Activated CD4-positive, alpha-beta T cell treated with anti-CD3 and anti-CD28 coated beads, Interleukin-2, amount 10 ng/mL, durations not matched to agents 7 days and 5 days (primary cell): ENCODE measurements at regions not wholly inside any gene's neighbourhood (a gene's known extent, or its start where the extent isn't known, plus 50 kb on each side); places are given as distances from the start of the nearest gene placed in this dataset.
"Not testable (repeated sequence)": the region's sequence is repeated elsewhere in the genome, so short reads cannot be mapped to it uniquely, and the experiment has no call there.

Experiments used
- CTCF ChIA-PET: fragments of 350-600 bp; sonication (Branson Sonifier 250); formaldehyde crosslinking; loops from one replicate; lab custom pipeline; 2021; ENCODE audit warnings: antibody characterized with exemption; lab: Charles Lee
- POLR2A ChIA-PET: fragments of 350-600 bp; sonication (Branson Sonifier 250); formaldehyde crosslinking; loops from one replicate; lab custom pipeline; 2021; ENCODE audit warnings: antibody characterized with exemption; lab: Charles Lee
- DNase-seq: peaks from one replicate; pipeline ENCODE4 v3.0.0-alpha.2; 2020
- H3K27ac Mint-ChIP-seq: one replicate; pipeline ENCODE4 v1.8.0; 2021; ENCODE audit warnings: mild to moderate bottlenecking, moderate library complexity, mixed read lengths
- H3K27me3 Mint-ChIP-seq: one replicate; pipeline ENCODE4 v1.8.0; 2021; ENCODE audit warnings: mixed read lengths
- H3K36me3 Mint-ChIP-seq: one replicate; pipeline ENCODE4 v1.8.0; 2021; ENCODE audit warnings: low read depth, mixed read lengths
- H3K4me1 Mint-ChIP-seq: one replicate; pipeline ENCODE4 v1.8.0; 2021; ENCODE audit warnings: mixed read lengths
- H3K4me3 Mint-ChIP-seq: one replicate; pipeline ENCODE4 v1.8.0; 2021; ENCODE audit warnings: mild to moderate bottlenecking, moderate library complexity, mixed read lengths
- H3K9me3 Mint-ChIP-seq: one replicate; pipeline ENCODE4 v1.8.0; 2021; ENCODE audit warnings: mixed read lengths

DNA sequence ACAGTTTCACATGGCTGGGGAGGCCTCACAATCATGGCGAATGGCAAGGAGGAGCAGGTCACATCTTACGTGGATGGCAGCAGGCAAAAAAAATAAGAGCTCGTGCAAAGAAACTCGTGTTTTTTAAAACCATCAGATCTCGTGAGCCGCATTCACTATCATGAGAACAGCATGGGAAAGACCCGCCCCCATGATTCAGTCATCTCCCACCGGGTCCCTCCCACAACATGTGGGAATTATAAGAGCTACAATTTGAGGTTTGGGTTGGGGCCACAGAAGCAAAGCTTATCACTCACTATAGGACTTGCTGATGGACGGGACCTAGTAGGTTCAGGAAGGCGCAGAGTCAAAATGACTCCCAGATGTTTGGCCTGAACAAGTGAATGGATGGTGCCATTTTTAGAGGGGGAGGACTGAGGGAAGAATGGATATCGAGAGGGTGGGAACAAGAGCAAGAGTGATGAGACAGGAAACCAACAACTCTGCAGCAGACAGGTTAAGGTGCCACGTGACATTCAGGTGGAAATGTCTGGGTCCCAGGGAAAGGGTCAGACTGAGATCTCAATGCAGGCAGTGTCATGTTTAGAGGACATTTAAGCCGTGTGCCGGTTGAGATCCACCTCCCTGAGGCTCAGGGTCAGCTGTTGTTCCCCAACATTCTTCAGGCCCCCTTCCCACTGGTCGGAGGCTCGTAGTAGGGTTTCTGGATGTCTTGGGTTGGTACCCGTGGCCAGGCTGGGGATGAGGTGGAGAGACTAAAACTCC is 85.7 kb downstream of the MYCN start:
- Mint-ChIP-seq H3K27me3 (no peaks in the 10 kb centered on the region), H3K27ac (no peak overlapping the region), H3K4me1 (no peaks in the 10 kb centered on the region), H3K36me3 (no peaks in the 10 kb centered on the region), H3K9me3 (no peaks in the 10 kb centered on the region), H3K4me3 (no peak overlapping the region)
- ChIA-PET CTCF (no interaction called here), POLR2A (no interaction called here)
- DNase-seq, result no peak

DNA sequence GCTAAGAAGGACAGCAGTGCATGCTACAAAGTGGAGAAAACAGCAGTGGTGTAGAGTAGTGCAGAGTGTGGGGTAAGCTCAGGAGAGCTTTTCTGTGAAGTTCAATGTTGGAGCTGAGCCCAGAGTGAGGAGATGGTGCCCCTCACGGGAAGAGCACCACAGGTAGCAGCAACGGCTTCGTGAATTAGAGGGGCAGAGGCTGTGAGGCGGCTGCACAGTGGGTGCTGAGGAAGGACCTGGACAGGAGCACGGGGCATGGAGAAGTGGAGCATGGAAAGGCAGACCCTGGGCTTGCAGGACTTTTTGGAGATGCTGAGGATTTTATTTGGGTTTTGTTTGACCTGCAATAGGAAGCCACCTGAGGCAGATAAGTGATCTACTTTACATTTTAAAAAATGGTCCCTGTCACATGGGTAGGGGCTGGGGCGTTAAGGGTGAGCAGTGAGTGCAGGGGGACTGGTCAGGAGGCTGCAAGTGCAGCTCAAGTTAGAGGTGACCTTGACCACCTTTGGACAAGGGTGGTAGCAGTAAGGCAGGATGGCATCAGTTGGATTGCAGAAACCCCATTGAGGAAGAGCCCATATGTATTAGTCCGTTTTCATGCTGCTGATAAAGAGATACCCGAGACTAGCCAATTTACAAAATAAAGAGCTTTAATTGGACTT is 85.0 kb downstream of the MYCN start:
- CTCF ChIA-PET, result interaction anchor here (1.6 kb wide), 1 partner anchor 13 kb away, joined by 3 read pairs; no protein-coding TSS in a partner anchor
- Mint-ChIP-seq H3K4me3 (no peak overlapping the region), H3K4me1 (no peaks in the 10 kb centered on the region), H3K9me3 (no peaks in the 10 kb centered on the region), H3K27me3 (no peaks in the 10 kb centered on the region), H3K36me3 (no peaks in the 10 kb centered on the region), H3K27ac (no peak overlapping the region)
- no peak for DNase-seq
- POLR2A ChIA-PET, result no interaction called here

DNA sequence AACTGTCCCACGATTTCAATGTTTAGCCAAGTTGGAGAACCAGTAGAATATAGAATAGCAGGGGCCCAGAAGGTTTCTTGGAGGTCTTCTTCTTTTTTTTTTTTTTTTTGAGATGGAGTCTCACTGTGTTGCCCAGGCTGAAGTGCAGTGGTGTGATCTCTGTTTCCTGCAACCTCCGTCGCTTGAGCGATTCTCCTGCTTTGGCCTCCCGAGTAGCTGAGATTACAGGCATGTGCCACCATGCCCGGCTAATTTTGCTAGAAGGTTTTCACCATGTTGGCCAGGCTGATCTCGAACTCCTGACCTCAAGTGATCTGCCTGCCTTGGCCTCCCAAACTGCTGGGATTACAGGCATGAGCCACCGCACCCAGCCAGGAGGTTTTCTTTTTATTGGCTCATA is 84.3 kb downstream of the MYCN start:
- H3K27ac Mint-ChIP-seq, H3K9me3 Mint-ChIP-seq, POLR2A ChIA-PET, H3K4me3 Mint-ChIP-seq, H3K36me3 Mint-ChIP-seq, H3K27me3 Mint-ChIP-seq, DNase-seq, H3K4me1 Mint-ChIP-seq: not testable (repeated sequence)
- CTCF ChIA-PET, result interaction anchor here (1.6 kb wide), 1 partner anchor 12 kb away, joined by 3 read pairs; no protein-coding TSS in a partner anchor

DNA sequence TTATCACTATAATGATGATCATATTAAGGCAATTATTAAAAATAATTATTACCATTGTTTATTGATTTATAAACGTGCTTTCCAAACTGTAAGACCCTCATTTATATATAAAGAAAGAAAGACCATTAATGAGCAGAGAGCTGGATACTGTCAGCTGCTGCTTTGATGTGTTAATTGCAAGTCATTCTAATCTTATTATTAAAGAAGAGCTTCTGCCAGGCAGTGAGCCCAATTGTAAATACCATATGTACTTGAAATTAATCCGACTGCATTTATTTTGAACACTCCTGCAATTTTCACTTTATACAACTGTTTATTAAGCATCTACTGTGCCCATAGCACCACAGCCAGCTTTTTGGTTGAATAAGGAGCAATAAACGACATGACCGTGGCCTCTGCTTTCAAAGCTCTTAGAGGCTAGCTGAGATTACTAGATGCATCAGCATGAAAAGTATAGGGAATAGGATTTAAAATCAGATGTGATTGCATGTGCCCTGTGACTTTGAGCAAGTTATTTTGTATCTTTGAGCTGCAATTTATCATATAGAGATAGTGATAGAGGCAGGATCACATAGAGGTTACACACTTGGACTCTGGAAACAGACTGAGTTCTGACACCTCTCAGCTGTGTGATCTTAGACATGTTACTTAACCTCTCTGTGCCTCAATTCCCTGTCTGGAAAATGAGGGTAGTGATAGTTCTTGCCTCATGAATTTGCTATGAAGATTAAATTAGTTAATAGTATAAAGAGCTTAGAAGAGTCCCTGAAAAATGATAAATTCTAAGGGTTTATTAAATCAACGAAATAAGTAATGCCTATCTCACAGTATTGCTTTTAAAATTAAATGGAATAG is 83.4 kb downstream of the MYCN start:
- CTCF ChIA-PET, result interaction anchor here (1.6 kb wide), 1 partner anchor 11 kb away, joined by 3 read pairs; no protein-coding TSS in a partner anchor
- Mint-ChIP-seq H3K9me3 (no peaks in the 10 kb centered on the region), H3K4me3 (no peak overlapping the region), H3K27me3 (no peaks in the 10 kb centered on the region), H3K36me3 (no peaks in the 10 kb centered on the region), H3K27ac (no peak overlapping the region), H3K4me1 (no peaks in the 10 kb centered on the region)
- POLR2A ChIA-PET, result no interaction called here
- DNase-seq, result no peak

DNA sequence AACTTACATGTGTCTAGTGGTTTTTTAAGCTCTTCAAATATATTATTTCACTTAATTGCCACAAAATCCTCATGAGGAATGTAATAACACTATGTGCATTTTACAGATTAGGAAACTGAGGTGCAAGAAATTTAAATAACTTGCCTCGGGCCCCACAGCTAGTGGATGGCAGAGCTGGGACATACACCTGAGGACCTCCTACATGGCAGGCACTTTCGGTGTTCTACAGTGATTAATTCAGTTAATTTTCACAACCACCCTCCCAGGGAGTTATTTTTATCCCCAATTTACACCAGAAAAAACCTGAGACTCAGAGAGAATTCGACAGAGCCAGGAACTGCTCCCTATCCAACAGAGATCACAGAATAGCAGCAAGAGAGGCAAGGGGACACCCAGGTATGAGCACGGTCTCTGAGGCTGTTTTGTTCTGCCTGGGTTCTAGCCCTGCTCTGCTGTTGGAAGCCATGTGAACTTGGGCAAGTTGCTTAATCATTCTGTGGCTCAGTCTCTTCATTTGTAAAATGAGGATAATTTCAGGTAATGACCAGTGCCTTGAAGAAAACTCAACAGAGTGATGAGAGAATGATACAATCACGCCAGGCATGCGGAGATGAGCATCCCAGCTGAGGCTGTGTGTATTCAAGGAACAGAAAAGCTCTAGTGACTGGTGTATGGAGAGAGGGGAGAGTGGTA is 82.3 kb downstream of the MYCN start:
- ChIA-PET CTCF (no interaction called here), POLR2A (no interaction called here)
- no peaks in the 10 kb centered on the region for H3K27me3 Mint-ChIP-seq
- no peaks in the 10 kb centered on the region for H3K4me1 Mint-ChIP-seq
- no peaks in the 10 kb centered on the region for H3K9me3 Mint-ChIP-seq
- no peak overlapping the region for H3K4me3 Mint-ChIP-seq
- H3K27ac Mint-ChIP-seq, result no peak overlapping the region
- no peaks in the 10 kb centered on the region for H3K36me3 Mint-ChIP-seq
- no peak for DNase-seq

DNA sequence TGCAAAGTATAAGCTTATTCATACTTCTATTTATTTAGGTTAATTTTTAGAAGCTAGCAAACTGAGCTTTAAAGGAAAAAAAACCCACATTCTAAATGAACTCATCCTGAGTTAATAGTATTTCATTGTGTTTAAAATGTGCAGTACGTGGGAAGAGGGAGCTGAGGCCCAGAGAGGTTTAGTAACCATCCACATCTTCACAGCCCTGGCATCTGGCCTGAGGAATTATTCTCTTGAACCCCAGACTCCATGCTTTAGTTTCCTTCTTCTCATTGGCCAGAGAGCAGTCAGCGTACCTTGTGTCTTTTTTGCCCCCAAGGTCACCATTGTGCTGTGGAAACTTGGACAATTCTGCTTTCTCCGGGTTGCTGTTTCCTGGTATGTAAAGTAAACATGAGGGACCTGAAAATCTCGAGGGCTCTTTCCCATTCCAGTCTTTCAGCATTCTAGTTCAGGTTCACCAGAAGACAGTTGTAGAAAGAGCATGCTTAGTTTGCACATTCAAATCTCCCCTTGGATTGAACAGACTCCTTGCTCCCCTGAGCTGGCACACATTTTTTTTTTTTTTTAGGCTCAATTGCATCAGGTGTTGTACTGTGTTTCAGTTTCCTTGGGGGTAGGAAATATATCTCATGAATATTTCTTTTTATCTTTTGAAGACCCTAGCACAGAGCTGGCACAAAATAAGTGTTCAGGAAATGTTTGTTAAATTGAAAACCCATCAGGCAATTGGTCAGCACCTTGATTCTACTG is 81.4 kb downstream of the MYCN start:
- Mint-ChIP-seq H3K27me3 (no peaks in the 10 kb centered on the region), H3K4me1 (no peaks in the 10 kb centered on the region), H3K9me3 (no peaks in the 10 kb centered on the region), H3K4me3 (no peak overlapping the region), H3K36me3 (no peaks in the 10 kb centered on the region), H3K27ac (no peak overlapping the region)
- POLR2A ChIA-PET, result no interaction called here
- DNase-seq, result no peak
- CTCF ChIA-PET, result interaction anchor here (0.6 kb wide), 1 partner anchor 221 kb away, joined by 3 read pairs; no protein-coding TSS in a partner anchor

DNA sequence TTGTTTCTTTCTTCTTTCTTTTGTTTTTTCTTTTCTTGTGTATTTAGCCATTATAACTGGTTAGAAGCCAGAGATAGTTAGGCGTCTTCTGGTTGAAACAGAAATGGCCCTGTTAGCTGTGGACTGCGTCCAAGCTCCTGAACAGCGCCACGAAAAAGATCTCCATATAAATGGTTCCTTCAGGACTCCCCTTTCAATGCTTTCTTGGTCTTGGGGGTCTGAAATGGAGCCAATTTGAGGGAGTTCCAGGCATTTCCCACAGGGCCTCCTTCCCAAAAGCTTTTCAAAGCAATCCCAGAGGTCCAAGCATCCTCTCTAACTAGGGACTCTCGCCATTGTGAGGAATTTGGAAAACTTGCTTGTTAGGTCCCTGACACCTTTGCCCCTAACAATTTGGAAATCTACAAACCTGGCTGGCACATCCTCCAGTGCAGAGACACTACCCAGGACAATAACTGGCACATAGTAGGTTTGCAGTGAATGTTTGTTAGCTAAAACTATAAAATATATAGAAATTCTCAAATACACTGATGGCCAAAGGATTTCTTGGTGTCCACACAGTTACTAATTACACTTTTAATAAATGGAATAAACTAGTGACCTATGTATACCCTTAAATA is 80.1 kb downstream of the MYCN start:
- Mint-ChIP-seq H3K27me3 (no peaks in the 10 kb centered on the region), H3K9me3 (no peaks in the 10 kb centered on the region), H3K27ac (no peak overlapping the region), H3K4me1 (no peaks in the 10 kb centered on the region), H3K36me3 (no peaks in the 10 kb centered on the region), H3K4me3 (no peak overlapping the region)
- POLR2A ChIA-PET, result no interaction called here
- no peak for DNase-seq
- CTCF ChIA-PET, result interaction anchor here (1.2 kb wide), 1 partner anchor 10 kb away, joined by 3 read pairs; no protein-coding TSS in a partner anchor

DNA sequence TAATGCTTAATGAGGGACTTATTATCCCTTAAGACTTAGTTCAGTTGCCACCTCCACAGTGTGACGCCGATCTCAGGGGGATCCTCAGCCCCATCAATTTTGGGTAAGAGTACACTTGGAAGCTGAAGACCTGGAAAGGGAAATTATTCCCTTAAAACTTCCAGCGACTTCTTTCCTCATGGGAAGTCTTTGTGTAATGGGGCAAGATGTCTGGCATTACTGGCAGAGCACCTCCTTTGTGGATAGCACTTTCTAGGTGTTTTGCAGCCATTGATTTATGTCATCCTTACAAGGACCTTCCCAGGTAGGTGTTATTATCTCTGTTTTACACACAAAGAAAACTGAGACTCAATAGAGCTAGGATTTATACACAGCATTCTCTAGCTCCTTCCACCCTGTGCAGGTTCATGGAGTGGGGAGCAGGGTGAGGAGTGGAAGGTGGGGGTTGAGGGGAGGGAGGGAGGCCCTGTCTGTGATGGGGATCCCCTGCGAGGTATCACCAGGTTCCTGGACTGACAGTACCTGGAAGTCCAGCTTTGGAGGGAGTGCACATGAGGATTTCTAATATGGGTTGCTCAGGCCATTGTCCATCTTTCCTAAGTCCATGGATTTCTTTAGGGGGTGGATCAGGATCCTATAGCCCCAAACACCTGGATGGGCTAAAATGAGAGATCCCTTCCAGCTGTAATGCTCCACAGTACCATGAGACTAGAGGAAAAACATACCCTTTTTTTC is 79.4 kb downstream of the MYCN start:
- CTCF ChIA-PET, result interaction anchor here (0.6 to 1.2 kb wide), 2 partner anchors 9 to 412 kb away, joined by 3 to 4 read pairs; no protein-coding TSS in a partner anchor

DNA sequence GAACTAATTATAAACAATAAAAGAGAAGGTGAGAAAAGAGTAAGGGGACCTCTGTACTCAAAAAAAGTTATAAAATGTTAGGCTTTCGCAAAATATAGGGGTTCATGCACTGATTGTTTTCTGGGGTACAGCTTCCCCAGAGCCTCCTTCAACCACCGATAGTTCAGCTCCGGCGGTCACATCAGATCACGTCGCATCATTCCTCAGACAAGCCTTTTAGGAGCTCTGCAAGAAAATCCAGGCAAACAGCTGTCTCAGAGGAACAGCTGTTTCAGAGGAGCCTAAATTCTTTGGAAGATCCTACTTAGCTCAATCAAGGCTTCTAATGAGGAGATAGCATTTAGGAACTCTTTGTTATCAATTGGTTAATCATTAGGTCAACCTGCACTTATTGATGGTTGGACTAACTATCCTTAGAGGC is 78.7 kb downstream of the MYCN start:
- H3K36me3 Mint-ChIP-seq, result no peaks in the 10 kb centered on the region
- CTCF ChIA-PET, result interaction anchor here (1.2 kb wide), 1 partner anchor 8 kb away, joined by 3 read pairs; no protein-coding TSS in a partner anchor
- no peak for DNase-seq
- POLR2A ChIA-PET, result no interaction called here
- no peaks in the 10 kb centered on the region for H3K9me3 Mint-ChIP-seq
- H3K27me3 Mint-ChIP-seq, result peaks cover 10% of the 10 kb centered on the region
- H3K27ac Mint-ChIP-seq, result no peak overlapping the region
- H3K4me3 Mint-ChIP-seq, result no peak overlapping the region
- no peaks in the 10 kb centered on the region for H3K4me1 Mint-ChIP-seq

More for the DNA sequence above, 79.4 kb downstream of the MYCN start:
- DNase-seq, result no peak
- no peak overlapping the region for H3K27ac Mint-ChIP-seq
- H3K4me3 Mint-ChIP-seq, result no peak overlapping the region
- peaks cover 3% of the 10 kb centered on the region for H3K27me3 Mint-ChIP-seq
- no peaks in the 10 kb centered on the region for H3K4me1 Mint-ChIP-seq
- no peaks in the 10 kb centered on the region for H3K9me3 Mint-ChIP-seq
- POLR2A ChIA-PET, result no interaction called here
- H3K36me3 Mint-ChIP-seq, result no peaks in the 10 kb centered on the region

DNA sequence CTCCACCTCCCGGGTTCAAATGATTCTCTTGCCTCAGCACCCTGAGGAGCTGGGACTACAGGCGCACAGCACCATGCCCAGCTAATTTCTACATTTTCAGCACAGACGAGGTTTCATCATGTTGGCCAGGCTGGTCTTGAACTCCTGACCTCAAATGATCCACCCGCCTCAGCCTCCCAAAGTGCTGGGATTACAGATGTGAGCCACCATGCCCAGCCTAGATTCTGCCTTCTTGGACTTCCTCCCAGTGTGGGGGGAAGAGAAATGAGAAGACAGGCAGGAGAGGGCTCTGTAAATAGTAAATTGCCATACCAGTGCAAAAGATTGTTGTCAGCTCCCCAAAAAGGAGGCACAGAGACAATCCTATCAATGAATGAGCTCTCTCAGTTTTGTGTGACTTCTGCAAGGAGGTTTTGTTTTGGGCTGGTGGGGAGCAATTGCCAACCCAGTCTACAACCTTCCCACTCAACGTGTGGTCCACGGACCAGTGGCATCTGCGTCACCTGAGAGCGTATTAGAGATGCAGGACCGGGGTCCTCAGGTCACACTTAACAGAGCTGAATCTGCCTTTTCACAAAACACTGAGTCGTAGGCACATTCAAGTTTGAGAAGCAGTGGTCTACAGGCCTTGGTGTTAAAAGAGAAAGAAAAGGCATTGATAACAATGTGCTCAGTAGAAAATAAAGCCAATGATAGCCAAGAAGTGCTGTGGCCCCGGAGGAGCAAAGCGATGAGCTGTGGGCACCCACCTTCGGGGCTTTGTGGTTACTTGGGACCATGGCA is 78.1 kb downstream of the MYCN start:
- POLR2A ChIA-PET, result no interaction called here
- CTCF ChIA-PET, result interaction anchor here (1.3 kb wide), 1 partner anchor 19 kb away, joined by 3 read pairs; no protein-coding TSS in a partner anchor
- H3K9me3 Mint-ChIP-seq, result no peaks in the 10 kb centered on the region
- no peaks in the 10 kb centered on the region for H3K4me1 Mint-ChIP-seq
- H3K27ac Mint-ChIP-seq, result no peak overlapping the region
- no peak for DNase-seq
- H3K4me3 Mint-ChIP-seq, result no peak overlapping the region
- peaks cover 16% of the 10 kb centered on the region for H3K27me3 Mint-ChIP-seq
- no peaks in the 10 kb centered on the region for H3K36me3 Mint-ChIP-seq
